B cell (primary cell): ENCODE measurements at regions not wholly inside any gene's neighbourhood (a gene's known extent, or its start where the extent isn't known, plus 50 kb on each side); places are given as distances from the start of the nearest gene placed in this dataset.

Source experiments
- ATAC-seq: fragments of 200-7000 bp; cut with Tn5 transposase; one replicate; pipeline ENCODE4 v1.10.0; 2021; ENCODE audit warnings: low read depth, mild to moderate bottlenecking, moderate number of reproducible peaks, moderate library complexity
- CTCF ChIA-PET: fragments of 350-600 bp; sonication (Branson Sonifier 250); formaldehyde crosslinking; loops from one replicate; lab custom pipeline; 2021; ENCODE audit warnings: antibody characterized with exemption, inconsistent platforms; lab: Charles Lee
- POLR2A ChIA-PET: fragments of 350-600 bp; sonication (Branson Sonifier 250); formaldehyde crosslinking; loops from one replicate; lab custom pipeline; 2021; ENCODE audit warnings: antibody characterized with exemption; lab: Charles Lee
- DNase-seq: peaks from one replicate; pipeline ENCODE4 v3.0.0; 2013
- H2AFZ ChIP-seq: 2 replicates; pipeline ENCODE4 v1.6.1; 2012; ENCODE audit warnings: mild to moderate bottlenecking, low read depth, low read length; ENCODE audit not compliant: insufficient read depth, poor library complexity, severe bottlenecking
- H3K27ac ChIP-seq, 2 donors: 1 replicate in 1 of 2; 2 replicates in 1 of 2; pipeline ENCODE4 v1.5.1; 2012 to 2013; ENCODE audit warnings: low read length in 2 of 2, mild to moderate bottlenecking in 2 of 2, moderate library complexity in 1 of 2
- H3K27me3 ChIP-seq, 4 experiments: fragments of 200-600 bp in 1 of 4; sonication (generic) in 1 of 4; replicated peaks in 1 of 4; 1 replicate in 2 of 4; 2 replicates in 2 of 4; pipeline versions ENCODE4 v1.6.1 to v1.7.0; 2013 to 2016; ENCODE audit warnings: low read length in 3 of 4, mild to moderate bottlenecking in 2 of 4, mixed read lengths in 1 of 4, moderate library complexity in 1 of 4; ENCODE audit not compliant: insufficient read depth in 4 of 4, control insufficient read depth in 3 of 4; ENCODE audit errors: control extremely low read depth in 1 of 4
- H3K36me3 ChIP-seq, 2 experiments: replicated peaks in 1 of 2; 1 replicate in 1 of 2; 2 replicates in 1 of 2; pipeline versions ENCODE4 v1.6.1 to v1.7.1; 2013; ENCODE audit warnings: low read length in 1 of 2; ENCODE audit not compliant: insufficient read depth in 2 of 2, control insufficient read depth in 1 of 2; ENCODE audit errors: control extremely low read depth in 1 of 2, extremely low read depth in 1 of 2
- H3K4me1 ChIP-seq, 2 donors: fragments of 200-600 bp in 1 of 2; sonication (generic) in 1 of 2; 1 replicate in 1 of 2; 2 replicates in 1 of 2; pipeline versions ENCODE4 v1.5.1 to v1.6.1; 2013 to 2017; ENCODE audit warnings: low read length in 2 of 2; ENCODE audit not compliant: control insufficient read depth in 2 of 2, insufficient read depth in 2 of 2
- H3K4me2 ChIP-seq: replicated peaks from 2 replicates; pipeline ENCODE3; 2012; ENCODE audit warnings: mild to moderate bottlenecking, low read depth, low read length; ENCODE audit not compliant: poor library complexity, severe bottlenecking
- H3K4me3 ChIP-seq, 5 experiments: fragments of 200-600 bp in 1 of 5; sonication (generic) in 1 of 5; 1 replicate in 3 of 5; 2 replicates in 2 of 5; pipeline versions ENCODE4 v1.5.1 to v1.7.0; 2011 to 2016; ENCODE audit warnings: low read length in 4 of 5, mild to moderate bottlenecking in 4 of 5, low read depth in 2 of 5, control low read depth in 1 of 5, moderate library complexity in 1 of 5; ENCODE audit not compliant: insufficient read depth in 1 of 5; ENCODE audit errors: control extremely low read depth in 1 of 5, extremely low read depth in 1 of 5
- H3K79me2 ChIP-seq: fragments of 200-600 bp; sonication (generic); one replicate; pipeline ENCODE4 v1.6.0; 2016; ENCODE audit warnings: low read length; ENCODE audit not compliant: control insufficient read depth, insufficient read depth
- H3K9ac ChIP-seq: fragments of 200-600 bp; sonication (generic); 2 replicates; pipeline ENCODE4 v1.6.1; 2017; ENCODE audit warnings: mild to moderate bottlenecking, low read length, moderate library complexity
- H3K9me3 ChIP-seq, 3 donors: one replicate each; pipeline versions ENCODE4 v1.6.1 to v1.7.1; 2013; ENCODE audit warnings: low read length in 2 of 3; ENCODE audit not compliant: control insufficient read depth in 2 of 3, insufficient read depth in 1 of 3; ENCODE audit errors: control extremely low read depth in 1 of 3
- H4K20me1 ChIP-seq: 2 replicates; pipeline ENCODE4 v1.6.0; 2012; ENCODE audit warnings: mild to moderate bottlenecking, low read length; ENCODE audit not compliant: insufficient read depth, control insufficient read depth, poor library complexity, severe bottlenecking
- H3K27ac Mint-ChIP-seq: one replicate; pipeline ENCODE4 v1.8.0; 2021; ENCODE audit warnings: mixed read lengths
- H3K27me3 Mint-ChIP-seq: one replicate; pipeline ENCODE4 v1.8.0; 2021; ENCODE audit warnings: mixed read lengths
- H3K4me1 Mint-ChIP-seq: one replicate; pipeline ENCODE4 v1.8.0; 2021; ENCODE audit warnings: mixed read lengths
- H3K4me3 Mint-ChIP-seq: one replicate; pipeline ENCODE4 v1.8.0; 2021; ENCODE audit warnings: mixed read lengths
- H3K9me3 Mint-ChIP-seq: one replicate; pipeline ENCODE4 v1.8.0; 2022; ENCODE audit warnings: mixed read lengths; ENCODE audit not compliant: insufficient read depth
- EZH2 ChIP-seq: IDR thresholded peaks from 2 replicates; pipeline ENCODE4 v1.6.1; 2012; ENCODE audit warnings: borderline replicate concordance, low read depth, mild to moderate bottlenecking, moderate library complexity, low read length; ENCODE audit not compliant: insufficient read depth, poor library complexity, severe bottlenecking
- WGBS: methylation state at CpG from one replicate; pipeline ENCODE4 v1.1.5; 2013; ENCODE audit warnings: missing lambda C conversion rate; ENCODE audit not compliant: insufficient coverage; 5-methylcytosine and 5-hydroxymethylcytosine counted together
- intact Hi-C: fragments of 100-400 bp; cut with micrococcal nuclease; formaldehyde crosslinking; loops from one replicate; pipeline ENCODE4 v1.10.0; 2022
- TF ChIP-seq, protein P1 (sequence below): fragments of 200-600 bp; IDR thresholded peaks from one replicate; pipeline ENCODE4 v1.8.0; 2022; ENCODE audit warnings: antibody characterized with exemption, mild to moderate bottlenecking

DNA sequence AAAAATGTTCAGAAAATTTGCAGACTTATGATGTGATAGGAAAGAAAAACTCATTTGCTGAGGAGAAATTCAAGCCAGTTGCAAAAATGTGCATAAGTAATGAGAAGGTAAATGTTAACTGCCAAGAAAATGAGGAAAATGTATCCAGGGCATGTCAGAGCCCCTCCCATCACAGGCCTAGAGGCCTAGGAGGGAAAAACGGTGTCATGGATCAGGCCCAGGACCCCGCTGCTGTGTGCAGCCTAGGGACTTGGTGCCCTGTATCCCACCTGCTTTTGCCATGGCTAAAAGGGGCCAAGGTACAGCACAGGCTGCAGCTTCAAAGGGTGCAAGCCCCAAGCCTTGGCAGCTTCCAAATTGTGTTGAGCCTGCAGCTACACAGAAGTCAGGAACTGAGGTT is 214.0 kb upstream of the ADGRL4 start:
- H3K4me2 ChIP-seq, result no peak overlapping the region
- no peak overlapping the region for H3K27ac Mint-ChIP-seq
- H3K9me3 ChIP-seq, result peaks cover 0 to 8% (median 7%) of the 10 kb centered on the region in 3 donors
- no peak overlapping the region for H3K4me3 ChIP-seq
- ATAC-seq, result no peak
- H3K4me1 ChIP-seq, result no peaks in the 10 kb centered on the region
- no peaks in the 10 kb centered on the region for H3K4me1 Mint-ChIP-seq
- no peak overlapping the region for H2AFZ ChIP-seq
- no peak for TF ChIP-seq EZH2
- TF ChIP-seq, protein P1, sequence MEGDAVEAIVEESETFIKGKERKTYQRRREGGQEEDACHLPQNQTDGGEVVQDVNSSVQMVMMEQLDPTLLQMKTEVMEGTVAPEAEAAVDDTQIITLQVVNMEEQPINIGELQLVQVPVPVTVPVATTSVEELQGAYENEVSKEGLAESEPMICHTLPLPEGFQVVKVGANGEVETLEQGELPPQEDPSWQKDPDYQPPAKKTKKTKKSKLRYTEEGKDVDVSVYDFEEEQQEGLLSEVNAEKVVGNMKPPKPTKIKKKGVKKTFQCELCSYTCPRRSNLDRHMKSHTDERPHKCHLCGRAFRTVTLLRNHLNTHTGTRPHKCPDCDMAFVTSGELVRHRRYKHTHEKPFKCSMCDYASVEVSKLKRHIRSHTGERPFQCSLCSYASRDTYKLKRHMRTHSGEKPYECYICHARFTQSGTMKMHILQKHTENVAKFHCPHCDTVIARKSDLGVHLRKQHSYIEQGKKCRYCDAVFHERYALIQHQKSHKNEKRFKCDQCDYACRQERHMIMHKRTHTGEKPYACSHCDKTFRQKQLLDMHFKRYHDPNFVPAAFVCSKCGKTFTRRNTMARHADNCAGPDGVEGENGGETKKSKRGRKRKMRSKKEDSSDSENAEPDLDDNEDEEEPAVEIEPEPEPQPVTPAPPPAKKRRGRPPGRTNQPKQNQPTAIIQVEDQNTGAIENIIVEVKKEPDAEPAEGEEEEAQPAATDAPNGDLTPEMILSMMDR, result no peak
- no peaks in the 10 kb centered on the region for H3K36me3 ChIP-seq
- no peak for DNase-seq
- no peaks in the 10 kb centered on the region for H3K79me2 ChIP-seq
- H3K27ac ChIP-seq, result no peak overlapping the region
- H4K20me1 ChIP-seq, result no peaks in the 10 kb centered on the region
- WGBS, result 86% methylated on average over 2 of the region's 2 CpGs
- intact Hi-C loops, result no loop called here
- no peaks in the 10 kb centered on the region for H3K27me3 ChIP-seq
- H3K4me3 Mint-ChIP-seq, result no peak overlapping the region
- ChIA-PET CTCF (interaction anchor here (0.6 kb wide), 1 partner anchor 29 kb away, joined by 3 read pairs; no protein-coding TSS in a partner anchor), POLR2A (no interaction called here)
- no peak overlapping the region for H3K9ac ChIP-seq
- H3K27me3 Mint-ChIP-seq, result no peaks in the 10 kb centered on the region
- peaks cover 3% of the 10 kb centered on the region for H3K9me3 Mint-ChIP-seq

DNA sequence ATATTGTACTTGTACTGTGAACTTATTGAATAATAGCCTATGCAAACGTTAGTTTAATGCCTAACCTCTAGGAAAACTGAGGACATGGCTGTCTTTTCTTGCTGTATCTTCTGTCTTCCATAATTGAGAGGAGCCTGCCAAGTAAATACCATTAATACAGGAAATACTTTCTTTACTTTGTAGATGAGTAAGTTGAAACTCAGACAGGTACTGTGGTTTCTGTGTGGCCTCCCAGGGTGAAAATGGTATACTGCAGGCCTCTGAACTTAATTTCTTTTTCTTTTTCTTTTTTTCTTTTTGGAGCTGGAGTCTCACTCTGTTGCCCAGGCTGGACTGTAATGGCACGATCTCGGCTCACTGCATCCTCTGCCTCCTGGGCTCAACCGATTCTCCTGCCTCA is 208.8 kb upstream of the ADGRL4 start:
- Mint-ChIP-seq H3K9me3 (peaks cover 3% of the 10 kb centered on the region), H3K27ac (no peak overlapping the region), H3K27me3 (no peaks in the 10 kb centered on the region), H3K4me1 (no peaks in the 10 kb centered on the region), H3K4me3 (no peak overlapping the region)
- H3K27ac ChIP-seq, result no peak overlapping the region
- H3K4me3 ChIP-seq, result no peak overlapping the region
- H2AFZ ChIP-seq, result no peak overlapping the region
- H3K9me3 ChIP-seq, result peaks cover 0 to 1% (median 0%) of the 10 kb centered on the region in 3 donors
- ATAC-seq (no peak), DNase-seq (no peak)
- intact Hi-C loops, result no loop called here
- no peak overlapping the region for H3K4me2 ChIP-seq
- POLR2A ChIA-PET, result no interaction called here
- H3K36me3 ChIP-seq, result no peaks in the 10 kb centered on the region
- no peak overlapping the region for H3K9ac ChIP-seq
- no peaks in the 10 kb centered on the region for H3K27me3 ChIP-seq
- CTCF ChIA-PET, result no interaction called here
- WGBS, result 100% methylated on average over 2 of the region's 4 CpGs
- H4K20me1 ChIP-seq, result no peaks in the 10 kb centered on the region
- H3K79me2 ChIP-seq, result no peaks in the 10 kb centered on the region
- H3K4me1 ChIP-seq, result no peaks in the 10 kb centered on the region
- TF ChIP-seq EZH2, result no peak
- TF ChIP-seq, protein P1, result no peak
